OCI-LY1 (cell line): ENCODE measurements at regions not wholly inside any gene's neighbourhood (a gene's known extent, or its start where the extent isn't known, plus 50 kb on each side); places are given as distances from the start of the nearest gene placed in this dataset.

ENCODE experiments used
- EZH2 ChIP-seq: fragments of 200-600 bp; sonication (generic), shearing (Covaris generic); IDR thresholded peaks from 2 replicates; pipeline ENCODE4 v1.8.0; 2017; ENCODE audit warnings: borderline replicate concordance, mixed run types, mild to moderate bottlenecking, antibody characterized with exemption, low read length, moderate library complexity, mixed read lengths
- TF ChIP-seq, protein P1 (sequence below): fragments of 200-600 bp; sonication (generic), shearing (Covaris generic); IDR thresholded peaks from 2 replicates; pipeline ENCODE4 v1.5.1; 2017; ENCODE audit warnings: mild to moderate bottlenecking, antibody characterized with exemption, low read length, moderate library complexity, mixed read lengths

DNA sequence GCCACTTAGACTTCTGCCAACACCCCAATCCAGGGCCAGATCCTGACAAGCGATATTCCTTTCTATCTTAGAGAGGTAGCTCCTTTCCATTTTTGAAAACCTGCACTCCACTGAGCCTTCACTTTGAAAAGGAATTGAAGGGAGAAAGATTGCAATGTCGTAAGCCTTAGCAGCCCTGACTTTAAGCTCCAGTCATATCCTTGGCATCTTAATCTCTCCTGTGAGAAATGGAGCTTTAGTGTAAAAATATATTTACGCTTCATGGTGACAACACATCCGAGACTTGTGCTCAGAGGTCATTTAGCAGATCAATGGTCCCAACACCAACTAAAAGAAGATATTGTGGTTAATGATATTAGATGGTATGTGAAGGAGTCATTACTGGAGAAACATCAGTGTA lies 235.8 kb upstream of the MEX3C start:
- no peak for TF ChIP-seq EZH2
- TF ChIP-seq, protein P1, sequence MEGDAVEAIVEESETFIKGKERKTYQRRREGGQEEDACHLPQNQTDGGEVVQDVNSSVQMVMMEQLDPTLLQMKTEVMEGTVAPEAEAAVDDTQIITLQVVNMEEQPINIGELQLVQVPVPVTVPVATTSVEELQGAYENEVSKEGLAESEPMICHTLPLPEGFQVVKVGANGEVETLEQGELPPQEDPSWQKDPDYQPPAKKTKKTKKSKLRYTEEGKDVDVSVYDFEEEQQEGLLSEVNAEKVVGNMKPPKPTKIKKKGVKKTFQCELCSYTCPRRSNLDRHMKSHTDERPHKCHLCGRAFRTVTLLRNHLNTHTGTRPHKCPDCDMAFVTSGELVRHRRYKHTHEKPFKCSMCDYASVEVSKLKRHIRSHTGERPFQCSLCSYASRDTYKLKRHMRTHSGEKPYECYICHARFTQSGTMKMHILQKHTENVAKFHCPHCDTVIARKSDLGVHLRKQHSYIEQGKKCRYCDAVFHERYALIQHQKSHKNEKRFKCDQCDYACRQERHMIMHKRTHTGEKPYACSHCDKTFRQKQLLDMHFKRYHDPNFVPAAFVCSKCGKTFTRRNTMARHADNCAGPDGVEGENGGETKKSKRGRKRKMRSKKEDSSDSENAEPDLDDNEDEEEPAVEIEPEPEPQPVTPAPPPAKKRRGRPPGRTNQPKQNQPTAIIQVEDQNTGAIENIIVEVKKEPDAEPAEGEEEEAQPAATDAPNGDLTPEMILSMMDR, result no peak
